HFF-Myc (cell line): ENCODE measurements at regions not wholly inside any gene's neighbourhood (a gene's known extent, or its start where the extent isn't known, plus 50 kb on each side); places are given as distances from the start of the nearest gene placed in this dataset.

Experiments used
- DNase-seq: peaks from one replicate; pipeline ENCODE4 v3.0.0-alpha.2; 2011; ENCODE audit warnings: low read depth; ENCODE audit errors: extremely low read depth
- H3K4me3 ChIP-seq: replicated peaks from 2 replicates; pipeline ENCODE4 v1.5.1; 2011; ENCODE audit warnings: low read depth, mild to moderate bottlenecking, control low read depth, low read length
- TF ChIP-seq, protein P1 (sequence below): IDR thresholded peaks from 2 replicates; pipeline ENCODE4 v1.5.1; 2012; ENCODE audit warnings: mild to moderate bottlenecking, low read depth, low read length, control low read depth; ENCODE audit errors: missing control alignments

DNA sequence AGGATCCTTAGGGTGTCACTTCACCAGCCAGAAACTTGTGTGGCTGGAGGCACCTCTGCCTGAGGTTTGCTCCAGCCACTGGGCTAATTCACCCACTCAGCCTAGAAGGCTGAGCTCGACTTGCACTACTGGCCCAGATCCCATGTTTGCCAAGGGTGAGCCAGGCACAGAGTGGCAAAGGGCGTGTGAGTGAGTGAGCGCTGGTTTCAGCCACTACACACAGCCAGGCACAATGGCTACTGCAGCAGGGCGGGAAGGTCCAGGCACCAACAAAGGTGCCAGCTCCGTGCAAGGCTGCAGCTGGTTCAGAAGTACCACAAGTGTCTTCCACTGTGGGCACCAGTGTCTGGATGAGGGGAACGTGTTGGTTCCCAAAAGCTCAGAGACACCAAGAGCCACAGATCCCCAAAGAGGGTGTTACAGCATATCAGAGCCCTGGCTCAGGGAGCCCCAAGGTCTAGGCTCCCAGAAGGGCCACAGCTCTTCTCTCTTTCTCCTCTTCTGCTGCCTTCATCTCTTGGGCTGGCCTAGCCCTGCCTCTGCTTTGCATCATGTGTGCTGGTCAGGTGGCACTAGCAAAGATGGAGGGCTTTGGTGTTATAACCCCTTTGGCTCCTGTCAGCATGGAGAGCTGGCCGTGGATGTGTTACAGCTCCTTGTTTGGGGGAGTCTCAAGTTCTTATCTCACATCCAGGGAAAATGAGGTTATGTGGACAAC lies 736.3 kb upstream of the KLHL1 start:
- no peak for DNase-seq
- H3K4me3 ChIP-seq, result no peak overlapping the region
- TF ChIP-seq, protein P1, sequence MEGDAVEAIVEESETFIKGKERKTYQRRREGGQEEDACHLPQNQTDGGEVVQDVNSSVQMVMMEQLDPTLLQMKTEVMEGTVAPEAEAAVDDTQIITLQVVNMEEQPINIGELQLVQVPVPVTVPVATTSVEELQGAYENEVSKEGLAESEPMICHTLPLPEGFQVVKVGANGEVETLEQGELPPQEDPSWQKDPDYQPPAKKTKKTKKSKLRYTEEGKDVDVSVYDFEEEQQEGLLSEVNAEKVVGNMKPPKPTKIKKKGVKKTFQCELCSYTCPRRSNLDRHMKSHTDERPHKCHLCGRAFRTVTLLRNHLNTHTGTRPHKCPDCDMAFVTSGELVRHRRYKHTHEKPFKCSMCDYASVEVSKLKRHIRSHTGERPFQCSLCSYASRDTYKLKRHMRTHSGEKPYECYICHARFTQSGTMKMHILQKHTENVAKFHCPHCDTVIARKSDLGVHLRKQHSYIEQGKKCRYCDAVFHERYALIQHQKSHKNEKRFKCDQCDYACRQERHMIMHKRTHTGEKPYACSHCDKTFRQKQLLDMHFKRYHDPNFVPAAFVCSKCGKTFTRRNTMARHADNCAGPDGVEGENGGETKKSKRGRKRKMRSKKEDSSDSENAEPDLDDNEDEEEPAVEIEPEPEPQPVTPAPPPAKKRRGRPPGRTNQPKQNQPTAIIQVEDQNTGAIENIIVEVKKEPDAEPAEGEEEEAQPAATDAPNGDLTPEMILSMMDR, result no peak

DNA sequence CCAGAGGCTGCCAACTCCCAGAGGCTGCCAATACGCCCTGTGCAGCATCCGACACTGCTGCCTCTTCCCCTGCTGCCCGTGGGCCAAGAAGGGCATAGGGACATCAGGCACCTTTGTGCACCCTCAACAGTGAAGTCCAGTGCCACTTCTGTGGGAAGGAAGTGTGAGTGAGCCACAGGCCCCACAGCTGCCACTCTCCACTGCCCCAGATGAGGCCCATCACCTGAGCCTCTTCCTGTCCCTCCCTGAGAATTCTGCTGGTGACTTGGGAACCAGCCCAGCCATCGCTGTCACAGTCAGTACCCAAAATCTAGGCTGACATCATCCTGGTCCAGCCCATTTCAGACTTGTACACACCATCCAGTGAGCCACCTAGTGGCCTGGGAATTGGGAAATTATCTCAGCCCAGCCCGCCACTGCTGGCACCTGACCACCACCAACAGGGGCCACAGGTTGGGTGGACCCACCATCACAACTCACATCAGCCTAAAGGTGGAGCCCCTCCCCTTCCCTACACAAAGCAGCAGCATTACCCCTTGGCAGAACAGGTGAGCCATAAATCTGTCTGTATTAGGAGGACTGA lies 733.9 kb upstream of the KLHL1 start:
- DNase-seq, result no peak
- no peak overlapping the region for H3K4me3 ChIP-seq
- TF ChIP-seq, protein P1, result no peak

DNA sequence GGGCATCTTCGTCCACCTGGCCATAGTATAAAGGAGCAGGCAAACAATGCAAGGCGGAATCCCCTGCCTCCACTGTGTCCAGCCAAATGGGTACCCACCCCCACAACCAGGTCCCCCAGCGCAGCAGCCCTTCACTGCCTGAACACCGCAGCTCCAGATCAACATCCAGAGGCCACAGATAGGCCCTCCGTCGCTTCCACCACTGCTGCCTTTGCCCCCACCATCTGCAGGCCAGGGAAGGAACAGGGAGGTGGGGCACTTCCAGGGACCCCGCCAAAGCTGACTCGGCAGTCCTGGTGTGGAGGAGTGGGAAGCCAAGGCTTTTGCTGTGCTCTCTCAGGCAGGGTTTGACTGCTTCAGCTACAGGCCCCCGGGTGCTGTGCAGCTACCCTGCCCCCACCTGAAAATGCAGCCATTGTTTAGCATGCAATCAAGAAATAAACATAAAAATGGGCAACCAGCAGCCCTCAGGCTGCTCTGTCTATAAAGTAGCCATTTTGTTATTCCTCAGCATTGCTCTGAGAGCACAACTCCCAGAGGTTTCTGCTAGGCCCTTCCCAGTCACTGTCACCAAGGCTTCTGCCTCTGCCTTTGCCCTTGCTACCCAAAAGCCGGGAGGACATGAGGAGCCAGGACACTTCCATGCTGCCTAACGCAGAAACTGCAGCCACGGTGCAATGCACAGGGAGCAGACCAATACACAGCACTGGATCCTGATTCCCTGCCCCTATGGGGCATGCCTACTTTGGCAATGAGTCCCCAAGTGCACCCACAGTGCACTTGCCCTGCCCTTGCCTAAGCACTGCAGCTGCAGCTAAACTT lies 733.2 kb upstream of the KLHL1 start:
- no peak for DNase-seq
- no peak overlapping the region for H3K4me3 ChIP-seq
- TF ChIP-seq, protein P1, result no peak

DNA sequence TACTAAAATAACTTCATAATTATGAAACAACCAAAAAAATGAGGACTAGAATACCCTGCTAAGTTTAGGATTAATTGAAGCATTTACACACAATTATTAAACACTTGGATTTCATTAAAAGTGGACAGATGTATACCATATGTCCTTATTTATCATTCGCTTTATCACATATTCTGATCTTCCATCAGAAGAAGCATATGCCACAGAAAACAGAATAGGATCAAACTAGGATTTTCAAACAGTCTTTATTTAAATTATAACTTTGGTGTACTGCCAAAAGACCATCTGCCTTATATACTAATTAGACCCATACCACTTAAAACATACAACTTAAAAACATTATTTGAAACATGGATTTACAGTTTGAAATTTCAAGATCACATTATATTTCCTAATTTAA lies 727.1 kb upstream of the KLHL1 start:
- TF ChIP-seq, protein P1, result no peak
- H3K4me3 ChIP-seq, result no peak overlapping the region
- no peak for DNase-seq

DNA sequence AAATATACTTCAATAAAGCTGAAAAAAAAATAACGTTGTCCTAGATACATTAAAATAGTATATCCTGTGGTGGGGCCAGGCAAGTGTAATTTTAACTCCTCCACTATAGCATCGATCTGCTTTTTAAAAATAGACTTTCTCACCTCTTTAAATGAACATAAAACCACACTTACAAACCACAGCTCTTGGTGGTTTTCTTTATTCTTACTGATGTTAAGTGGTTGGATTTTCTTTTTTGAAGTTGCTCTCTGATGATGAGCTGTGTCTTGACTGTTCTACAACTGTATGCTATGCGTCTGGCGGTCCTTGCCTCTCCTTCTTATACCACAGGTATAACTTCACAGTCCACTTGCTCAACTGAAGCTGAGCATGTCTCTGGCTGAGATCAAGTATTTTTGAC lies 721.5 kb upstream of the KLHL1 start:
- TF ChIP-seq, protein P1, result no peak
- H3K4me3 ChIP-seq, result no peak overlapping the region
- DNase-seq, result no peak

DNA sequence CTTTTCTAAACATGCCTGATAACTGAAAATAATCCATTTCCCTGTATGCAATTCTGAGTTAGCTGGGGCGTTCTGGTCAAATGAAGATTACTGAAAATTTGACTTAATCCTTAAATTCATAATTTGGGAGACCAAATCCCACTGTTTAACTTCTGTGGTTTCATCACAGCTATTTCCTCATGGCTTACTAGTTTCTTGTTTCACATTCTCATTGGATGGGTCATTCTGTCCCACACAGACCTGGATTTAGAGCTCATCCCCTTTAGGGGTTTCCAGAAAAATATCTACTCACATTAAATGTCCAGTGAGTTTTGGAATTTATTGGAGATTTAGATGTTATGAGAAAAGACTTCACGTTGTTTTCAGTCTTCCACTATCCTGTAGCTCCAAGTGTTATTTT lies 709.3 kb upstream of the KLHL1 start:
- H3K4me3 ChIP-seq, result no peak overlapping the region
- TF ChIP-seq, protein P1, result no peak
- no peak for DNase-seq
